Upper lobe of left lung (tissue), 6 donors: ENCODE measurements at regions not wholly inside any gene's neighbourhood (a gene's known extent, or its start where the extent isn't known, plus 50 kb on each side); places are given as distances from the start of the nearest gene placed in this dataset.

Source experiments
- ATAC-seq, 2 donors: fragments of 200-7000 bp; cut with Tn5 transposase; one replicate each; pipeline ENCODE4 v1.9.1; 2022; ENCODE audit warnings: mild to moderate bottlenecking in 2 of 2, moderate library complexity in 2 of 2; ENCODE audit not compliant: low FRiP score in 2 of 2
- DNase-seq, 2 donors: peaks; one replicate each; pipeline ENCODE4 v3.0.0-alpha.2; 2019 to 2020
- H3K27ac ChIP-seq, 4 donors: fragments of 200-600 bp; sonication (generic); one replicate each; pipeline ENCODE4 v1.5.1; 2016 to 2019
- H3K27me3 ChIP-seq, 4 donors: fragments of 200-600 bp; sonication (generic); one replicate each; pipeline ENCODE4 v1.5.1; 2017 to 2019
- H3K36me3 ChIP-seq, 4 donors: fragments of 200-600 bp; sonication (generic); one replicate each; pipeline ENCODE4 v1.5.1; 2016 to 2019
- H3K4me1 ChIP-seq, 4 donors: fragments of 200-600 bp; sonication (generic); one replicate each; pipeline ENCODE4 v1.5.1; 2018 to 2019
- H3K4me3 ChIP-seq, 4 donors: fragments of 200-600 bp; sonication (generic); one replicate each; pipeline ENCODE4 v1.5.1; 2017 to 2019; ENCODE audit warnings: mild to moderate bottlenecking in 2 of 4, moderate library complexity in 1 of 4
- H3K9me3 ChIP-seq, 4 donors: fragments of 200-600 bp; sonication (generic); one replicate each; pipeline ENCODE4 v1.5.1; 2018 to 2019
- CTCF ChIP-seq, 6 experiments: fragments of 450-650 bp in 4 of 6; fragments of 200-600 bp in 2 of 6; sonication (generic) in 2 of 6; IDR thresholded peaks; one replicate each; pipeline ENCODE4 v1.5.1; 2016 to 2019; ENCODE audit warnings: antibody characterized with exemption in 6 of 6
- EP300 ChIP-seq, 4 donors: sonication (generic); formaldehyde crosslinking; IDR thresholded peaks; one replicate each; pipeline ENCODE4 v1.5.1; 2017; ENCODE audit warnings: antibody characterized with exemption in 4 of 4, control low read depth in 2 of 4
- POLR2A ChIP-seq, 4 donors: fragments of 450-650 bp; IDR thresholded peaks; one replicate each; pipeline ENCODE4 v1.5.1; 2016 to 2017; ENCODE audit warnings: antibody characterized with exemption in 4 of 4, mild to moderate bottlenecking in 2 of 4
- POLR2AphosphoS5 ChIP-seq, 2 donors: sonication (generic); formaldehyde crosslinking; IDR thresholded peaks; one replicate each; pipeline ENCODE4 v1.5.1; 2017; ENCODE audit warnings: antibody characterized with exemption in 2 of 2
- WGBS, 2 donors: methylation state at CpG; one replicate each; pipeline ENCODE4 v1.1.5; 2017 to 2018; 5-methylcytosine and 5-hydroxymethylcytosine counted together
- donor health status: DM: no; HTN: no; CAD: no; lungs with moderate emphysema.
- donor health status: DM: no; HTN: yes; CAD: no; lungs with severe emphysema.

GRCh38 chr9:95733741-95734666 is 141.5 kb upstream of the ERCC6L2 start:
- Histone ChIP-seq H3K4me1 (peaks cover 0 to 6% (median 2%) of the 10 kb centered on the region in 4 donors), H3K36me3 (no peaks in the 10 kb centered on the region), H3K27ac (peak overlapping the region in 1 of 4 donors; percentile 34), H3K9me3 (no peaks in the 10 kb centered on the region), H3K4me3 (no peak overlapping the region), H3K27me3 (no peaks in the 10 kb centered on the region)
- TF ChIP-seq POLR2A (IDR thresholded peaks at IDR 0.05) (no peak), EP300 (IDR thresholded peaks at IDR 0.05) (no peak), POLR2AphosphoS5 (IDR thresholded peaks at IDR 0.05) (no peak), CTCF (IDR thresholded peaks at IDR 0.05) (no peak)
- WGBS, 2 donors: 78 to 82% methylated on average over 12 of the region's 12 CpGs
- no peak for ATAC-seq
- no peak for DNase-seq

GRCh38 chr9:95732802-95733688 is 142.4 kb upstream of the ERCC6L2 start:
- DNase-seq (no peak), ATAC-seq (no peak)
- H3K27me3 ChIP-seq: no peaks in the 10 kb centered on the region
- no peaks in the 10 kb centered on the region for H3K36me3 ChIP-seq
- no peaks in the 10 kb centered on the region for H3K9me3 ChIP-seq
- 44 to 68% methylated on average over 6 of the region's 6 CpGs for WGBS, 2 donors
- peaks cover 0 to 6% (median 2%) of the 10 kb centered on the region in 4 donors for H3K4me1 ChIP-seq
- no peak overlapping the region for H3K4me3 ChIP-seq
- TF ChIP-seq CTCF (IDR thresholded peaks at IDR 0.05): no peak
- TF ChIP-seq EP300 (IDR thresholded peaks at IDR 0.05): no peak
- no peak for TF ChIP-seq POLR2AphosphoS5 (IDR thresholded peaks at IDR 0.05)
- TF ChIP-seq POLR2A (IDR thresholded peaks at IDR 0.05): no peak
- H3K27ac ChIP-seq: peak overlapping the region in 2 of 4 donors; percentile 32 to 48

GRCh38 chr9:95731876-95732275 is 143.6 kb upstream of the ERCC6L2 start:
- DNase-seq (no peak), ATAC-seq (no peak)
- Histone ChIP-seq H3K27me3 (no peaks in the 10 kb centered on the region), H3K36me3 (no peaks in the 10 kb centered on the region), H3K9me3 (no peaks in the 10 kb centered on the region), H3K4me1 (peaks cover 0 to 6% (median 2%) of the 10 kb centered on the region in 4 donors), H3K27ac (peak overlapping the region in 1 of 4 donors; percentile 48), H3K4me3 (no peak overlapping the region)
- 87 to 92% methylated on average over 3 of the region's 3 CpGs for WGBS, 2 donors
- TF ChIP-seq EP300 (IDR thresholded peaks at IDR 0.05) (no peak), POLR2A (IDR thresholded peaks at IDR 0.05) (no peak), POLR2AphosphoS5 (IDR thresholded peaks at IDR 0.05) (no peak), CTCF (IDR thresholded peaks at IDR 0.05) (no peak)

- DNase-seq (no peak), ATAC-seq (no peak)
- Histone ChIP-seq H3K9me3 (no peaks in the 10 kb centered on the region), H3K27ac (no peak overlapping the region), H3K27me3 (no peaks in the 10 kb centered on the region), H3K36me3 (no peaks in the 10 kb centered on the region), H3K4me1 (peaks cover 0 to 6% (median 2%) of the 10 kb centered on the region in 4 donors), H3K4me3 (no peak overlapping the region)
- TF ChIP-seq POLR2A (IDR thresholded peaks at IDR 0.05): no peak
- no peak for TF ChIP-seq CTCF (IDR thresholded peaks at IDR 0.05)
- no peak for TF ChIP-seq EP300 (IDR thresholded peaks at IDR 0.05)
- TF ChIP-seq POLR2AphosphoS5 (IDR thresholded peaks at IDR 0.05): no peak
- 74 to 75% methylated on average over 5 of the region's 5 CpGs for WGBS, 2 donors
Observed at GRCh38 chr9:95729669-95730368, 145.7 kb upstream of the ERCC6L2 start.
